RWPE1 (cell line): ENCODE measurements at regions not wholly inside any gene's neighbourhood (a gene's known extent, or its start where the extent isn't known, plus 50 kb on each side); places are given as distances from the start of the nearest gene placed in this dataset.

Experiments
- CTCF ChIA-PET: fragments of 350-600 bp; sonication (Branson Sonifier 250); formaldehyde crosslinking; extraction: SDS; loops from one replicate; lab custom pipeline; 2021; lab: Yijun Ruan, JAX
- POLR2A ChIA-PET: fragments of 400-600 bp; formaldehyde crosslinking; extraction: SDS; loops from one replicate; lab custom pipeline; 2020; ENCODE audit warnings: antibody characterized with exemption; ENCODE audit not compliant: low non-redundant PET; lab: Yijun Ruan, JAX
- DNase-seq: peaks from one replicate; pipeline ENCODE4 v3.0.0; 2012; ENCODE audit warnings: low spot score
- H3K27ac ChIP-seq: fragments of 450-650 bp; 2 replicates; pipeline ENCODE4 v1.5.1; 2017
- CTCF ChIP-seq: fragments of 450-650 bp; conservative IDR thresholded peaks from 2 replicates; pipeline ENCODE4 v1.5.1; 2017; ENCODE audit warnings: low read depth, mild to moderate bottlenecking

GRCh38 chr15:46409841-46410301, 775.0 kb downstream of the SQOR start:
- ChIA-PET CTCF (no interaction called here), POLR2A (no interaction called here)
- TF ChIP-seq CTCF, result no peak
- DNase-seq, result no peak
- H3K27ac ChIP-seq, result no peak overlapping the region

- no peak for DNase-seq
- ChIA-PET CTCF (no interaction called here), POLR2A (no interaction called here)
- no peak for TF ChIP-seq CTCF
- no peak overlapping the region for H3K27ac ChIP-seq
Observed at GRCh38 chr15:46410705-46411104, 775.9 kb downstream of the SQOR start.

GRCh38 chr15:46411900-46412299, 777.1 kb downstream of the SQOR start:
- CTCF ChIA-PET, result no interaction called here
- no peak for DNase-seq
- POLR2A ChIA-PET, result no interaction called here
- H3K27ac ChIP-seq, result no peak overlapping the region
- no peak for TF ChIP-seq CTCF

GRCh38 chr15:46413799-46414198, 779.0 kb downstream of the SQOR start:
- no peak for DNase-seq
- no peak overlapping the region for H3K27ac ChIP-seq
- ChIA-PET POLR2A (no interaction called here), CTCF (no interaction called here)
- TF ChIP-seq CTCF, result no peak

- TF ChIP-seq CTCF, result no peak
- no peak for DNase-seq
- ChIA-PET POLR2A (no interaction called here), CTCF (no interaction called here)
- H3K27ac ChIP-seq, result no peak overlapping the region
Observed at GRCh38 chr15:46416544-46416943, 781.7 kb downstream of the SQOR start.

- H3K27ac ChIP-seq, result no peak overlapping the region
- no peak for DNase-seq
- ChIA-PET CTCF (no interaction called here), POLR2A (no interaction called here)
- TF ChIP-seq CTCF, result no peak
Observed at GRCh38 chr15:46420990-46421389, 786.2 kb downstream of the SQOR start.
